Panc1 (cell line): ENCODE measurements at regions not wholly inside any gene's neighbourhood (a gene's known extent, or its start where the extent isn't known, plus 50 kb on each side); places are given as distances from the start of the nearest gene placed in this dataset.

Source experiments
- ATAC-seq: fragments of 200-7000 bp; cut with Tn5 transposase; 2 replicates; pipeline ENCODE4 v1.9.1; 2020; ENCODE audit warnings: mild to moderate bottlenecking, moderate library complexity
- BruUV-seq: library from RNA; stranded (reverse); fragments of 400-500 nt; replicated peaks from 2 replicates; lab custom pipeline; 2021; lab: Mats Ljungman, UMichigan
- CTCF ChIA-PET: fragments of 300-600 bp; sonication (Branson Sonifier 250); formaldehyde crosslinking; loops from one replicate; lab custom pipeline; 2022; ENCODE audit warnings: antibody characterized with exemption; lab: Charles Lee
- POLR2A ChIA-PET: fragments of 300-600 bp; sonication (Branson Sonifier 250); formaldehyde crosslinking; loops from one replicate; lab custom pipeline; 2022; ENCODE audit warnings: antibody characterized with exemption; lab: Charles Lee
- DNase-seq: peaks from one replicate; pipeline ENCODE4 v3.0.0-alpha.2; 2010; ENCODE audit warnings: low read depth, low spot score
- H3K27ac ChIP-seq: 2 replicates; pipeline ENCODE4 v1.5.1; 2011; ENCODE audit warnings: mild to moderate bottlenecking, low read length, inconsistent platforms
- H3K27me3 ChIP-seq: fragments of 200-500 bp; sonication (Bioruptor generic); 2 replicates; pipeline ENCODE4 v1.6.0; 2014; ENCODE audit warnings: low read length, inconsistent platforms; ENCODE audit not compliant: control insufficient read depth, insufficient read depth
- H3K36me3 ChIP-seq: fragments of 200-500 bp; sonication (Bioruptor generic); 2 replicates; pipeline ENCODE4 v1.5.1; 2014; ENCODE audit warnings: inconsistent platforms, mild to moderate bottlenecking, low read length, moderate library complexity; ENCODE audit not compliant: control insufficient read depth, insufficient read depth
- H3K4me1 ChIP-seq: 2 replicates; pipeline ENCODE4 v1.5.1; 2011; ENCODE audit warnings: inconsistent platforms, mild to moderate bottlenecking, low read length, moderate library complexity; ENCODE audit not compliant: control insufficient read depth, insufficient read depth
- H3K4me3 ChIP-seq, 2 experiments: 2 replicates each; pipeline ENCODE4 v1.5.1; 2011 to 2012; ENCODE audit warnings: low read depth in 2 of 2, low read length in 2 of 2, mild to moderate bottlenecking in 2 of 2, inconsistent platforms in 1 of 2, moderate library complexity in 1 of 2
- H3K9me3 ChIP-seq: fragments of 200-500 bp; sonication (Bioruptor generic); 2 replicates; pipeline ENCODE4 v1.5.1; 2014; ENCODE audit warnings: low read depth, mild to moderate bottlenecking, inconsistent platforms, low read length, moderate library complexity; ENCODE audit not compliant: control insufficient read depth, insufficient read depth
- CTCF ChIP-seq: fragments of 450-650 bp; IDR thresholded peaks from 2 replicates; pipeline ENCODE4 v1.5.1; 2017; ENCODE audit warnings: mild to moderate bottlenecking
- POLR2AphosphoS5 ChIP-seq: IDR thresholded peaks from 2 replicates; pipeline ENCODE4 v1.6.1; 2012; ENCODE audit warnings: mild to moderate bottlenecking, low read depth, low read length, moderate library complexity
- REST ChIP-seq, 2 experiments: IDR thresholded peaks; 2 replicates each; pipeline ENCODE4 v1.6.1; 2011 to 2012; ENCODE audit warnings: low read depth in 2 of 2, control low read depth in 1 of 2, low read length in 1 of 2, mild to moderate bottlenecking in 1 of 2, moderate library complexity in 1 of 2; ENCODE audit not compliant: insufficient read depth in 1 of 2
- SIN3A ChIP-seq: IDR thresholded peaks from 2 replicates; pipeline ENCODE4 v1.6.1; 2012; ENCODE audit warnings: low read depth, mild to moderate bottlenecking, low read length, moderate library complexity, borderline replicate concordance; ENCODE audit not compliant: insufficient read depth
- TCF7L2 ChIP-seq: IDR thresholded peaks from 2 replicates; pipeline ENCODE4 v1.6.1; 2011; ENCODE audit warnings: mild to moderate bottlenecking, low read depth, low read length, inconsistent platforms
- in situ Hi-C: cut with HindIII; loops from 2 replicates; pipeline ENCODE4 v1.10.0; 2016; ENCODE audit warnings: low sequenced_read_pairs, low pct_unique_long_range_greater_than_20kb
- intact Hi-C: fragments of 100-400 bp; cut with micrococcal nuclease; formaldehyde crosslinking; loops from one replicate; pipeline ENCODE4 v1.10.0; 2022; ENCODE audit not compliant: unreplicated experiment

- H3K4me3 ChIP-seq: no peak overlapping the region
- no peaks in the 10 kb centered on the region for H3K9me3 ChIP-seq
- no peak overlapping the region for H3K27ac ChIP-seq
- ChIA-PET POLR2A (no interaction called here), CTCF (no interaction called here)
- TF ChIP-seq REST (IDR thresholded peaks at IDR 0.05; ENCODE audit: insufficient read depth in 1 of 2, low read depth in 2 of 2, low read length in 1 of 2): no peak
- no peak for TF ChIP-seq SIN3A
- no peak for TF ChIP-seq POLR2AphosphoS5
- no peak for TF ChIP-seq CTCF
- no peak for TF ChIP-seq TCF7L2
- ATAC-seq (no peak), DNase-seq (no peak)
- H3K36me3 ChIP-seq: no peaks in the 10 kb centered on the region
- BruUV-seq: no TSS peak
- in situ Hi-C loops: no loop called here
- no peaks in the 10 kb centered on the region for H3K27me3 ChIP-seq
- no peaks in the 10 kb centered on the region for H3K4me1 ChIP-seq
- intact Hi-C loops: no loop called here
Measured at GRCh38 chr3:14652-15051, 181.9 kb upstream of the CHL1 start.

- intact Hi-C loops: no loop called here
- Histone ChIP-seq H3K4me1 (no peaks in the 10 kb centered on the region), H3K9me3 (no peaks in the 10 kb centered on the region), H3K27me3 (no peaks in the 10 kb centered on the region), H3K36me3 (no peaks in the 10 kb centered on the region), H3K4me3 (no peak overlapping the region), H3K27ac (no peak overlapping the region)
- ATAC-seq (no peak), DNase-seq (no peak)
- no peak for TF ChIP-seq REST (IDR thresholded peaks at IDR 0.05; ENCODE audit: insufficient read depth in 1 of 2, low read depth in 2 of 2, low read length in 1 of 2)
- TF ChIP-seq SIN3A: no peak
- TF ChIP-seq TCF7L2: no peak
- no peak for TF ChIP-seq CTCF
- TF ChIP-seq POLR2AphosphoS5: no peak
- in situ Hi-C loops: no loop called here
- BruUV-seq: no TSS peak
- ChIA-PET POLR2A (no interaction called here), CTCF (no interaction called here)
Measured at GRCh38 chr3:16366-16765, 180.2 kb upstream of the CHL1 start.
